Thyroid gland (tissue), 4 donors: ENCODE measurements at regions not wholly inside any gene's neighbourhood (a gene's known extent, or its start where the extent isn't known, plus 50 kb on each side); places are given as distances from the start of the nearest gene placed in this dataset.

Source experiments
- DNase-seq, 2 donors: peaks; one replicate each; pipeline ENCODE4 v3.0.0-alpha.2; 2019
- H3K27ac ChIP-seq, 3 donors: fragments of 200-600 bp; sonication (generic); 1 replicate in 2 of 3; 2 replicates in 1 of 3; pipeline ENCODE4 v1.5.1; 2016 to 2019; ENCODE audit warnings: mild to moderate bottlenecking in 1 of 3, moderate library complexity in 1 of 3
- H3K27me3 ChIP-seq: fragments of 200-600 bp; sonication (generic); one replicate; pipeline ENCODE4 v1.5.1; 2019
- H3K36me3 ChIP-seq, 2 donors: fragments of 200-600 bp; sonication (generic); one replicate each; pipeline ENCODE4 v1.5.1; 2016 to 2019
- H3K4me1 ChIP-seq, 2 donors: fragments of 200-600 bp; sonication (generic); one replicate each; pipeline ENCODE4 v1.5.1; 2017 to 2019
- H3K4me3 ChIP-seq, 3 donors: fragments of 200-600 bp; sonication (generic); replicated peaks in 1 of 3; 1 replicate in 2 of 3; 2 replicates in 1 of 3; pipeline ENCODE4 v1.5.1; 2016; ENCODE audit warnings: mild to moderate bottlenecking in 1 of 3
- H3K9me3 ChIP-seq: fragments of 200-600 bp; sonication (generic); one replicate; pipeline ENCODE4 v1.5.1; 2017
- POLR2A ChIP-seq, 2 donors: fragments of 450-650 bp; IDR thresholded peaks; one replicate each; pipeline ENCODE4 v1.6.1; 2017; ENCODE audit warnings: antibody characterized with exemption in 2 of 2, mild to moderate bottlenecking in 2 of 2, moderate library complexity in 1 of 2
- WGBS, 2 donors: methylation state at CpG; one replicate each; pipeline ENCODE4 v1.1.5; 2017; 5-methylcytosine and 5-hydroxymethylcytosine counted together
- intact Hi-C: fragments of 100-400 bp; cut with DNase I; formaldehyde crosslinking; loops from one replicate; pipeline ENCODE4 v1.15.1; 2023
- TF ChIP-seq, protein P1 (sequence below), 6 experiments: fragments of 200-600 bp in 3 of 6; fragments of 450-650 bp in 3 of 6; sonication (generic) in 3 of 6; IDR thresholded peaks; one replicate each; pipeline ENCODE4 v1.5.1; 2016 to 2019; ENCODE audit warnings: antibody characterized with exemption in 6 of 6, mild to moderate bottlenecking in 2 of 6, inconsistent platforms in 1 of 6, moderate library complexity in 1 of 6

DNA sequence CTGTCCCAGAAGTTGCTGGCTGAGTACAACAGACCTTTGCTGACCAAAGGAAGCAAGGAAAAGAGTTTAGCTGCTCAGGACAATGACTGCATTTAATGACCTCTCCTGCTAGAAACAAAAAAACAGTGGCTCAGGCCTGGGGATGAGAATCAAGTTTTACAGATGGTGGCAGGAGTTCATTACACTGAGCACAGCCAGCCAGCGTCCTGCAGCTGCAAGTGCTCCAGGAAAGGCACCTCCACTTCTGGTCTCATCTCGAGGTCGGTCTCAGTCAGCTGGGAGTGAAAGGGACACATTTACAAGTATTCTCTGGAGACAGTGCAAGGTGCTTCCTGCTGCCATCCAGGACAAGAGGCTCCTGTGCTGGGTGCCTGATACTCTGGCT lies 362.7 kb downstream of the THBS2 start:
- Histone ChIP-seq H3K27ac (no peak overlapping the region), H3K9me3 (no peaks in the 10 kb centered on the region), H3K4me1 (peaks cover 0 to 5% of the 10 kb centered on the region in 2 donors), H3K36me3 (no peaks in the 10 kb centered on the region), H3K4me3 (no peak overlapping the region), H3K27me3 (no peaks in the 10 kb centered on the region)
- intact Hi-C loops, result no loop called here
- 60 to 72% methylated on average over 3 of the region's 3 CpGs for WGBS, 2 donors
- no peak for DNase-seq
- TF ChIP-seq POLR2A (IDR thresholded peaks at IDR 0.05), result no peak
- TF ChIP-seq, protein P1, sequence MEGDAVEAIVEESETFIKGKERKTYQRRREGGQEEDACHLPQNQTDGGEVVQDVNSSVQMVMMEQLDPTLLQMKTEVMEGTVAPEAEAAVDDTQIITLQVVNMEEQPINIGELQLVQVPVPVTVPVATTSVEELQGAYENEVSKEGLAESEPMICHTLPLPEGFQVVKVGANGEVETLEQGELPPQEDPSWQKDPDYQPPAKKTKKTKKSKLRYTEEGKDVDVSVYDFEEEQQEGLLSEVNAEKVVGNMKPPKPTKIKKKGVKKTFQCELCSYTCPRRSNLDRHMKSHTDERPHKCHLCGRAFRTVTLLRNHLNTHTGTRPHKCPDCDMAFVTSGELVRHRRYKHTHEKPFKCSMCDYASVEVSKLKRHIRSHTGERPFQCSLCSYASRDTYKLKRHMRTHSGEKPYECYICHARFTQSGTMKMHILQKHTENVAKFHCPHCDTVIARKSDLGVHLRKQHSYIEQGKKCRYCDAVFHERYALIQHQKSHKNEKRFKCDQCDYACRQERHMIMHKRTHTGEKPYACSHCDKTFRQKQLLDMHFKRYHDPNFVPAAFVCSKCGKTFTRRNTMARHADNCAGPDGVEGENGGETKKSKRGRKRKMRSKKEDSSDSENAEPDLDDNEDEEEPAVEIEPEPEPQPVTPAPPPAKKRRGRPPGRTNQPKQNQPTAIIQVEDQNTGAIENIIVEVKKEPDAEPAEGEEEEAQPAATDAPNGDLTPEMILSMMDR (IDR thresholded peaks at IDR 0.05), result no peak

DNA sequence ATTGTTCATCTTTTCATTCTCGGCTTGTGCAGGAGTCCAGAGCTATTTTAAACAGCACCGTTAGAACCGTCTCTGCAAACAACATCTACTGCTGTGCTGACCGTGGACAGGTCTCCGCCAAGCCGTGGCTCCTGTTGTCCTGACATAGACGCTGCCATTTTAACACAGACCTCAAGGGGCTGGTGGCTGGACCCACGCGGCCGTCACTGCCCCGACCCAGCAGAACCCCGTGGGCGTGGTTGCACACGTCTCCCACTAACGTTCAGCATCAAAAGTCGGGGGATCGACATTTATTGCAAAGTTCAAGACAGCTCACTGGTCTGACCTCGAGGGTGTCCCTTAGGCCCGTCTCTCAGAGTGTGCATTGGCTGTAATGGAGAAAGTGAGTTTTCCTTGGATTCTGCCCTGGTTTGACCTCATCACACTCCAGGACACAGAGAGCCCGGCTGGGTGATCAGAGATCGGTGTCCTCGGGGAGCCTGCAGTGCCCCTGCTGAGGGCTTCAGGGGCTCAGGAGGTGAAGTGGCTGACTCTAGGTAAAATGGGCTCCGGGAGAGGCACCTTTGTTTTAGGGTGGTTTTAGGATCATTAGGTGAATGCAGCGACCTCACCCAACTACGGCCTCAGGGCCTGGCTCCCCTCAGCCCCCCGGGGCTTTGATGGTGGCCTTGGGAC lies 363.2 kb downstream of the THBS2 start:
- intact Hi-C loops, result no loop called here
- Histone ChIP-seq H3K27me3 (no peaks in the 10 kb centered on the region), H3K4me3 (no peak overlapping the region), H3K27ac (no peak overlapping the region), H3K4me1 (peaks cover 0 to 5% of the 10 kb centered on the region in 2 donors), H3K9me3 (no peaks in the 10 kb centered on the region), H3K36me3 (no peaks in the 10 kb centered on the region)
- no peak for DNase-seq
- no peak for TF ChIP-seq POLR2A (IDR thresholded peaks at IDR 0.05)
- TF ChIP-seq, protein P1 (IDR thresholded peaks at IDR 0.05), result no peak
- WGBS, 2 donors, result 77 to 81% methylated on average over 19 to 22 of the region's 26 CpGs

DNA sequence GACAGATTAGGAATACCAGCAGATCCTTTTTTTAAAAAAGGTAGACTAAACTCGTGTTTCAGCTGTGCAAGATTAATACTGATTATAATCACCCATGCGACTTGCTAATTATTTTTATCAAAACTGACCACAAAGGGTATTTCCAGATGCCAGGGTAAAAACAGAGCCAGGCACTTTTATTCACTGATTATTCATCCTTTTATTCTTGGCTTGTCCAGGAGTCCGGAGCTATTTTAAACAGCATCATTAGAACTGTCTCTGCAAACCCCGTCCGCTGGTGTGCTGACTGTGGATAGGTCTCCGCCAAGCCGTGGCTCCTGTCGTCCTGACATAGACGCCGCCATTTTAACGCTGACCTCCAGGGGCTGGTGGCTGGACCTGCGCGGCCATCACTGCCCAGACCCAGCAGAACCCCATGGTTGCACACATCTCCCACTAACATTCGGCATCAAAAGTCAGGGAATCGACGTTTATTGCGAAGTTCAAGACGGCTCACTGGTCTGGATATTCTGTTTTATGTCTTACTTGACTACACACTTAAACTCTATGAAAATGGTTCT lies 364.8 kb downstream of the THBS2 start:
- DNase-seq, result no peak
- Histone ChIP-seq H3K4me1 (no peaks in the 10 kb centered on the region), H3K27ac (no peak overlapping the region), H3K36me3 (no peaks in the 10 kb centered on the region), H3K4me3 (no peak overlapping the region), H3K27me3 (no peaks in the 10 kb centered on the region), H3K9me3 (no peaks in the 10 kb centered on the region)
- WGBS, 2 donors, result 90 to 92% methylated on average over 18 of the region's 18 CpGs
- intact Hi-C loops, result no loop called here
- TF ChIP-seq, protein P1 (IDR thresholded peaks at IDR 0.05), result no peak
- no peak for TF ChIP-seq POLR2A (IDR thresholded peaks at IDR 0.05)

DNA sequence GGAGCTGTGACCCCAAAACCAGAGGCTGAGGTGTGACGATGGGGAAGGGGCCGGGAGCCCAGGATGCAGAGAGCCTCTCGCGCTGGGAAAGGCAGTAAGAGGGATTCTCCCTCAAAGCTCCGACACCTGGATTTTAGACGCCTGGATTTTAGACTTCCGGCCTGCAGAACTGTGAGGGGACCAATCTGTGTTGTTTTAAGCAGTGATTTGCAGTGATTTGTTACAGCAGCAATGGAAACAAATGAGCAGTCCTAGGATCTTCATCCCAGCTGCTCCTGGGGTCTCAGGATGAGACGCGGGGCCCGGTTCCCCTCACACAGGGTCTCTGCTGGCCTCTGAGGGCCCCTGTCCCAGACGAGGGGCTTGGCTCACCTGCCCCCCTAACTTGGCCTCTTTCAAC lies 365.5 kb downstream of the THBS2 start:
- H3K4me3 ChIP-seq, result no peak overlapping the region
- DNase-seq, result no peak
- H3K36me3 ChIP-seq, result no peaks in the 10 kb centered on the region
- TF ChIP-seq, protein P1 (IDR thresholded peaks at IDR 0.05), result no peak
- no peak for TF ChIP-seq POLR2A (IDR thresholded peaks at IDR 0.05)
- H3K27me3 ChIP-seq, result no peaks in the 10 kb centered on the region
- intact Hi-C loops, result no loop called here
- 89 to 96% methylated on average over 11 of the region's 11 CpGs for whole genome bisulfite sequencing, 2 donors
- no peaks in the 10 kb centered on the region for H3K9me3 ChIP-seq
- H3K27ac ChIP-seq, result no peak overlapping the region
- no peaks in the 10 kb centered on the region for H3K4me1 ChIP-seq

DNA sequence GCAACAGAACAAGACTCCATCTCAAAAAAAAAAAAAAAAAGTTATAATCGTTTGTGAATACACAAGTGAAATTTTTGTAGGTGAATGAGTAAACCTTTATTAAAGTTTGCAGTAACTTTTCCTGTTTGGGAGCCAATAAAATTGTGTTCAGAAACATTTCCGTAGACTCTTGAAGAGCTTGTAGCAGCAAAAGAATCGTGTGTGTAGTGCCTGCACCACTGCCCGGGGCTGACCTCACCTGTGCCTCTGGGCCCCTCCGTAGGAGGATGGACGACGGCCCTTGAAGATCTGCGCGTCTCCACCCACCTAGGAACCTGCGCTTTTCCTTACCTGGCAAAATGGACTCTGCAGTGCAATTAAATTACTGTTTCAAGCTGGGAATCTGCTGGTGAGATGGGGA lies 366.0 kb downstream of the THBS2 start:
- 82 to 88% methylated on average over 10 of the region's 10 CpGs for WGBS, 2 donors
- H3K36me3 ChIP-seq, result no peaks in the 10 kb centered on the region
- H3K4me1 ChIP-seq, result no peaks in the 10 kb centered on the region
- no peaks in the 10 kb centered on the region for H3K9me3 ChIP-seq
- no peak overlapping the region for H3K4me3 ChIP-seq
- intact Hi-C loops, result no loop called here
- no peak overlapping the region for H3K27ac ChIP-seq
- TF ChIP-seq, protein P1 (IDR thresholded peaks at IDR 0.05), result no peak
- TF ChIP-seq POLR2A (IDR thresholded peaks at IDR 0.05), result no peak
- DNase-seq, result no peak
- no peaks in the 10 kb centered on the region for H3K27me3 ChIP-seq
